GM23338 (cell line): ENCODE measurements at regions not wholly inside any gene's neighbourhood (a gene's known extent, or its start where the extent isn't known, plus 50 kb on each side); places are given as distances from the start of the nearest gene placed in this dataset.

ENCODE experiments used
- ATAC-seq: fragments of 200-7000 bp; cut with Tn5 transposase; 3 replicates; pipeline ENCODE4 v1.9.1; 2020
- DNase-seq: peaks from one replicate; pipeline ENCODE4 v3.0.0-alpha.2; 2015; ENCODE audit warnings: low spot score
- H2AFZ ChIP-seq: fragments of 200-600 bp; sonication (generic); 2 replicates; pipeline ENCODE4 v1.8.0; 2016; ENCODE audit warnings: antibody characterized with exemption, mild to moderate bottlenecking, moderate library complexity
- H3F3A ChIP-seq: fragments of 200-600 bp; sonication (generic); replicated peaks from 2 replicates; pipeline ENCODE4 v1.8.0; 2017; ENCODE audit warnings: antibody characterized with exemption, mixed run types, low read depth
- H3K27ac ChIP-seq: fragments of 200-600 bp; sonication (generic); 2 replicates; pipeline ENCODE4 v1.6.1; 2016; ENCODE audit warnings: low read depth
- H3K27me3 ChIP-seq: fragments of 200-600 bp; sonication (generic); 2 replicates; pipeline ENCODE4 v1.8.0; 2016; ENCODE audit warnings: mild to moderate bottlenecking, mixed run types, moderate library complexity; ENCODE audit not compliant: insufficient read depth
- H3K36me3 ChIP-seq: fragments of 200-600 bp; sonication (generic); 2 replicates; pipeline ENCODE4 v1.8.0; 2016; ENCODE audit warnings: mild to moderate bottlenecking; ENCODE audit not compliant: insufficient read depth
- H3K4me1 ChIP-seq: fragments of 200-600 bp; sonication (generic); 2 replicates; pipeline ENCODE4 v1.8.0; 2016; ENCODE audit warnings: mild to moderate bottlenecking, moderate library complexity; ENCODE audit not compliant: insufficient read depth
- H3K4me2 ChIP-seq: fragments of 200-600 bp; sonication (generic); 2 replicates; pipeline ENCODE4 v1.7.1; 2017; ENCODE audit warnings: mixed run types
- H3K4me3 ChIP-seq: fragments of 200-600 bp; sonication (generic); 2 replicates; pipeline ENCODE4 v1.6.1; 2016; ENCODE audit warnings: mixed run types
- H3K79me2 ChIP-seq: fragments of 200-600 bp; sonication (generic); replicated peaks from 2 replicates; pipeline ENCODE4 v1.8.0; 2017; ENCODE audit warnings: mild to moderate bottlenecking; ENCODE audit not compliant: insufficient read depth
- H3K9me2 ChIP-seq: fragments of 200-600 bp; sonication (generic); 2 replicates; pipeline ENCODE4 v1.8.0; 2017; ENCODE audit not compliant: insufficient read depth
- H4K20me1 ChIP-seq: fragments of 200-600 bp; sonication (generic); replicated peaks from 2 replicates; pipeline ENCODE4 v1.8.0; 2017; ENCODE audit warnings: mild to moderate bottlenecking; ENCODE audit not compliant: insufficient read depth
- H3K27ac Mint-ChIP-seq: 2 replicates; pipeline ENCODE4 v1.8.0; 2020; ENCODE audit warnings: inconsistent platforms, mild to moderate bottlenecking, moderate library complexity, mixed read lengths
- H3K27me3 Mint-ChIP-seq: 3 replicates; pipeline ENCODE4 v1.8.0; 2022; ENCODE audit warnings: low read depth, mild to moderate bottlenecking, moderate library complexity, mixed read lengths, inconsistent platforms; ENCODE audit not compliant: insufficient read depth, poor library complexity
- H3K36me3 Mint-ChIP-seq: 3 replicates; pipeline ENCODE4 v1.8.0; 2021; ENCODE audit warnings: low read depth, mild to moderate bottlenecking, inconsistent platforms, moderate library complexity, mixed read lengths
- H3K4me1 Mint-ChIP-seq: 3 replicates; pipeline ENCODE4 v1.8.0; 2020; ENCODE audit warnings: mild to moderate bottlenecking, inconsistent platforms, mixed read lengths
- H3K4me3 Mint-ChIP-seq: 3 replicates; pipeline ENCODE4 v1.8.0; 2021; ENCODE audit warnings: moderate library complexity, mild to moderate bottlenecking, inconsistent platforms, mixed read lengths
- H3K9me3 Mint-ChIP-seq: 3 replicates; pipeline ENCODE4 v1.8.0; 2020; ENCODE audit warnings: moderate library complexity, mild to moderate bottlenecking, inconsistent platforms, mixed read lengths
- EZH2 ChIP-seq: fragments of 200-600 bp; sonication (generic); IDR thresholded peaks from one replicate; pipeline ENCODE4 v1.8.0; 2017; ENCODE audit warnings: antibody characterized with exemption, mild to moderate bottlenecking, low read depth; ENCODE audit not compliant: unreplicated experiment
- EZH2phosphoT487 ChIP-seq: fragments of 200-600 bp; sonication (generic); IDR thresholded peaks from one replicate; pipeline ENCODE4 v1.8.1; 2018; ENCODE audit warnings: antibody characterized with exemption; ENCODE audit not compliant: unreplicated experiment
- POLR2AphosphoS5 ChIP-seq: IDR thresholded peaks from 2 replicates; pipeline ENCODE4 v1.6.1; 2016; ENCODE audit warnings: antibody characterized with exemption, low read depth
- STAT1 ChIP-seq: IDR thresholded peaks from one replicate; pipeline ENCODE4 v1.6.1; 2016; ENCODE audit warnings: antibody characterized with exemption; ENCODE audit not compliant: unreplicated experiment
- ZNF114 ChIP-seq: fragments of 250-450 bp; sonication (Bioruptor Pico); IDR thresholded peaks from 2 replicates; pipeline ENCODE4 v1.5.0; 2020; ENCODE audit warnings: mild to moderate bottlenecking, moderate library complexity
- TF ChIP-seq, protein P1 (sequence below): fragments of 250-450 bp; sonication (Bioruptor Pico); IDR thresholded peaks from 2 replicates; pipeline ENCODE4 v1.5.0; 2020; ENCODE audit warnings: mild to moderate bottlenecking, moderate library complexity
- TF ChIP-seq, protein P2 (sequence below): IDR thresholded peaks from 2 replicates; pipeline ENCODE4 v1.6.1; 2016; ENCODE audit warnings: antibody characterized with exemption
- TF ChIP-seq, protein P3 (sequence below), 2 experiments: fragments of 200-600 bp in 1 of 2; sonication (generic) in 1 of 2; conservative IDR thresholded peaks; 2 replicates each; pipeline versions ENCODE4 v1.5.1 to v1.6.1; 2016 to 2017; ENCODE audit warnings: antibody characterized with exemption in 2 of 2, low read depth in 2 of 2, mild to moderate bottlenecking in 2 of 2, moderate library complexity in 1 of 2
- TF ChIP-seq, protein P4 (sequence below): IDR thresholded peaks from one replicate; pipeline ENCODE4 v1.6.1; 2018; ENCODE audit warnings: antibody characterized with exemption; ENCODE audit not compliant: unreplicated experiment

DNA sequence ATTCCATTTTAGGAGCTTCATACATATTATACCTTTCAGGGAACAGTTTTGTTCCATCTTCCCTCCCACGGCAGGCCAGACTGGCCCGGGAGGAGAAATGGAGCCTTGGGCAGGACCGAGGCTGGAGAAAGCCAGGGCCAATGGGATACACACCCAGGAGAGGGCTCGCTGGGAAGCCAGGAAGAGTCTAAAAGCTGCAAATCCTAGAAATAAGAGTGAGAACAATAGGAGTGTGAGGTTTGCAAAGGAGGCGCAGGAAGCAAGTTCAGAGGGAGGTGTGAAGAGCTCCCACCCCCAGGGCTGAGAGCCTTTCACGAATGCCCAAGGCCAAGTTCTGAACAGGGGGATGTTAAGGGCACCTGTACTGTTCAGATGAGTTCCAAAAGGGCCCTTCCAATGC, 67.5 kb upstream of the CPSF6 start (continued):
- TF ChIP-seq, protein P1, sequence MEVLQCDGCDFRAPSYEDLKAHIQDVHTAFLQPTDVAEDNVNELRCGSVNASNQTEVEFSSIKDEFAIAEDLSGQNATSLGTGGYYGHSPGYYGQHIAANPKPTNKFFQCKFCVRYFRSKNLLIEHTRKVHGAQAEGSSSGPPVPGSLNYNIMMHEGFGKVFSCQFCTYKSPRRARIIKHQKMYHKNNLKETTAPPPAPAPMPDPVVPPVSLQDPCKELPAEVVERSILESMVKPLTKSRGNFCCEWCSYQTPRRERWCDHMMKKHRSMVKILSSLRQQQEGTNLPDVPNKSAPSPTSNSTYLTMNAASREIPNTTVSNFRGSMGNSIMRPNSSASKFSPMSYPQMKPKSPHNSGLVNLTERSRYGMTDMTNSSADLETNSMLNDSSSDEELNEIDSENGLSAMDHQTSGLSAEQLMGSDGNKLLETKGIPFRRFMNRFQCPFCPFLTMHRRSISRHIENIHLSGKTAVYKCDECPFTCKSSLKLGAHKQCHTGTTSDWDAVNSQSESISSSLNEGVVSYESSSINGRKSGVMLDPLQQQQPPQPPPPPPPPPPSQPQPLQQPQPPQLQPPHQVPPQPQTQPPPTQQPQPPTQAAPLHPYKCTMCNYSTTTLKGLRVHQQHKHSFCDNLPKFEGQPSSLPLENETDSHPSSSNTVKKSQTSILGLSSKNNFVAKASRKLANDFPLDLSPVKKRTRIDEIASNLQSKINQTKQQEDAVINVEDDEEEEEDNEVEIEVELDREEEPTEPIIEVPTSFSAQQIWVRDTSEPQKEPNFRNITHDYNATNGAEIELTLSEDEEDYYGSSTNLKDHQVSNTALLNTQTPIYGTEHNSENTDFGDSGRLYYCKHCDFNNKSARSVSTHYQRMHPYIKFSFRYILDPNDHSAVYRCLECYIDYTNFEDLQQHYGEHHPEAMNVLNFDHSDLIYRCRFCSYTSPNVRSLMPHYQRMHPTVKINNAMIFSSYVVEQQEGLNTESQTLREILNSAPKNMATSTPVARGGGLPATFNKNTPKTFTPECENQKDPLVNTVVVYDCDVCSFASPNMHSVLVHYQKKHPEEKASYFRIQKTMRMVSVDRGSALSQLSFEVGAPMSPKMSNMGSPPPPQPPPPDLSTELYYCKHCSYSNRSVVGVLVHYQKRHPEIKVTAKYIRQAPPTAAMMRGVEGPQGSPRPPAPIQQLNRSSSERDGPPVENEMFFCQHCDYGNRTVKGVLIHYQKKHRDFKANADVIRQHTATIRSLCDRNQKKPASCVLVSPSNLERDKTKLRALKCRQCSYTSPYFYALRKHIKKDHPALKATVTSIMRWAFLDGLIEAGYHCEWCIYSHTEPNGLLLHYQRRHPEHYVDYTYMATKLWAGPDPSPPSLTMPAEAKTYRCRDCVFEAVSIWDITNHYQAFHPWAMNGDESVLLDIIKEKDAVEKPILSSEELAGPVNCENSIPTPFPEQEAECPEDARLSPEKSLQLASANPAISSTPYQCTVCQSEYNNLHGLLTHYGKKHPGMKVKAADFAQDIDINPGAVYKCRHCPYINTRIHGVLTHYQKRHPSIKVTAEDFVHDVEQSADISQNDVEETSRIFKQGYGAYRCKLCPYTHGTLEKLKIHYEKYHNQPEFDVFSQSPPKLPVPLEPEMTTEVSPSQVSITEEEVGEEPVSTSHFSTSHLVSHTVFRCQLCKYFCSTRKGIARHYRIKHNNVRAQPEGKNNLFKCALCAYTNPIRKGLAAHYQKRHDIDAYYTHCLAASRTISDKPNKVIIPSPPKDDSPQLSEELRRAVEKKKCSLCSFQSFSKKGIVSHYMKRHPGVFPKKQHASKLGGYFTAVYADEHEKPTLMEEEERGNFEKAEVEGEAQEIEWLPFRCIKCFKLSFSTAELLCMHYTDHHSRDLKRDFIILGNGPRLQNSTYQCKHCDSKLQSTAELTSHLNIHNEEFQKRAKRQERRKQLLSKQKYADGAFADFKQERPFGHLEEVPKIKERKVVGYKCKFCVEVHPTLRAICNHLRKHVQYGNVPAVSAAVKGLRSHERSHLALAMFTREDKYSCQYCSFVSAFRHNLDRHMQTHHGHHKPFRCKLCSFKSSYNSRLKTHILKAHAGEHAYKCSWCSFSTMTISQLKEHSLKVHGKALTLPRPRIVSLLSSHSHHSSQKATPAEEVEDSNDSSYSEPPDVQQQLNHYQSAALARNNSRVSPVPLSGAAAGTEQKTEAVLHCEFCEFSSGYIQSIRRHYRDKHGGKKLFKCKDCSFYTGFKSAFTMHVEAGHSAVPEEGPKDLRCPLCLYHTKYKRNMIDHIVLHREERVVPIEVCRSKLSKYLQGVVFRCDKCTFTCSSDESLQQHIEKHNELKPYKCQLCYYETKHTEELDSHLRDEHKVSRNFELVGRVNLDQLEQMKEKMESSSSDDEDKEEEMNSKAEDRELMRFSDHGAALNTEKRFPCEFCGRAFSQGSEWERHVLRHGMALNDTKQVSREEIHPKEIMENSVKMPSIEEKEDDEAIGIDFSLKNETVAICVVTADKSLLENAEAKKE = no peak
- TF ChIP-seq EZH2phosphoT487 (no peak), EZH2 (no peak)
- TF ChIP-seq, protein P2, sequence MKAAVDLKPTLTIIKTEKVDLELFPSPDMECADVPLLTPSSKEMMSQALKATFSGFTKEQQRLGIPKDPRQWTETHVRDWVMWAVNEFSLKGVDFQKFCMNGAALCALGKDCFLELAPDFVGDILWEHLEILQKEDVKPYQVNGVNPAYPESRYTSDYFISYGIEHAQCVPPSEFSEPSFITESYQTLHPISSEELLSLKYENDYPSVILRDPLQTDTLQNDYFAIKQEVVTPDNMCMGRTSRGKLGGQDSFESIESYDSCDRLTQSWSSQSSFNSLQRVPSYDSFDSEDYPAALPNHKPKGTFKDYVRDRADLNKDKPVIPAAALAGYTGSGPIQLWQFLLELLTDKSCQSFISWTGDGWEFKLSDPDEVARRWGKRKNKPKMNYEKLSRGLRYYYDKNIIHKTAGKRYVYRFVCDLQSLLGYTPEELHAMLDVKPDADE = no peak
- TF ChIP-seq, protein P3, sequence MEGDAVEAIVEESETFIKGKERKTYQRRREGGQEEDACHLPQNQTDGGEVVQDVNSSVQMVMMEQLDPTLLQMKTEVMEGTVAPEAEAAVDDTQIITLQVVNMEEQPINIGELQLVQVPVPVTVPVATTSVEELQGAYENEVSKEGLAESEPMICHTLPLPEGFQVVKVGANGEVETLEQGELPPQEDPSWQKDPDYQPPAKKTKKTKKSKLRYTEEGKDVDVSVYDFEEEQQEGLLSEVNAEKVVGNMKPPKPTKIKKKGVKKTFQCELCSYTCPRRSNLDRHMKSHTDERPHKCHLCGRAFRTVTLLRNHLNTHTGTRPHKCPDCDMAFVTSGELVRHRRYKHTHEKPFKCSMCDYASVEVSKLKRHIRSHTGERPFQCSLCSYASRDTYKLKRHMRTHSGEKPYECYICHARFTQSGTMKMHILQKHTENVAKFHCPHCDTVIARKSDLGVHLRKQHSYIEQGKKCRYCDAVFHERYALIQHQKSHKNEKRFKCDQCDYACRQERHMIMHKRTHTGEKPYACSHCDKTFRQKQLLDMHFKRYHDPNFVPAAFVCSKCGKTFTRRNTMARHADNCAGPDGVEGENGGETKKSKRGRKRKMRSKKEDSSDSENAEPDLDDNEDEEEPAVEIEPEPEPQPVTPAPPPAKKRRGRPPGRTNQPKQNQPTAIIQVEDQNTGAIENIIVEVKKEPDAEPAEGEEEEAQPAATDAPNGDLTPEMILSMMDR (conservative IDR thresholded peaks at IDR 0.05; ENCODE audit: low read depth in 2 of 2) = no peak

DNA sequence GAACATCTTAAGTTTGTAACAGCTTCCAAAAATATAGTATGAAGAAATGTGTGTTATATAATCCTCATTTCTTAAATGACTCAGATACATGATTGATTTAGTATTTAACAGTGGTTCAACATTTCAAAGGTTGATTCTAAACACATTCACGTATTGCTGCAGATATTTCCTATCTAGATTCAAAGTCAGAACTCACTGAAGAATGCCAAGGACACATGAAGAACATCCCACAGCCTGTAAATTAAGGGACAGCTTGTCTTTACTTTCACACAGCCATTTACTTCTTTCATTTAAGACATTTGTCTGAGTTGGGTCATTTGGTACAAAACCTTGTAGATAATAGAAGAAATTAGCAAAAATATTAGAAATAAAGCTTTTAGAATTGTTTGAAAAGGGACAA, 66.9 kb upstream of the CPSF6 start:
- Histone ChIP-seq H3K4me1 (peaks cover 23% of the 10 kb centered on the region), H3K27me3 (no peaks in the 10 kb centered on the region), H3K36me3 (no peaks in the 10 kb centered on the region; the same call in 1 of the 2 replicates), H3K4me2 (no peak overlapping the region), H3K27ac (no peak overlapping the region), H3K9me2 (no peaks in the 10 kb centered on the region), H3F3A (no peaks in the 10 kb centered on the region), H3K79me2 (no peaks in the 10 kb centered on the region), H4K20me1 (no peaks in the 10 kb centered on the region), H2AFZ (no peak overlapping the region), H3K4me3 (no peak overlapping the region)
- no peak for ATAC-seq
- Mint-ChIP-seq H3K4me1 (peaks cover 20% of the 10 kb centered on the region), H3K9me3 (no peaks in the 10 kb centered on the region; the same call in 2 of the 3 replicates), H3K27me3 (peaks cover 11% of the 10 kb centered on the region), H3K27ac (no peak overlapping the region), H3K36me3 (no peaks in the 10 kb centered on the region), H3K4me3 (no peak overlapping the region)
- DNase-seq = no peak
- no peak for TF ChIP-seq ZNF114 (CRISPR knock-in tag)
- no peak for TF ChIP-seq POLR2AphosphoS5
- TF ChIP-seq, protein P3 (conservative IDR thresholded peaks at IDR 0.05; ENCODE audit: low read depth in 2 of 2) = no peak
- TF ChIP-seq, protein P4, sequence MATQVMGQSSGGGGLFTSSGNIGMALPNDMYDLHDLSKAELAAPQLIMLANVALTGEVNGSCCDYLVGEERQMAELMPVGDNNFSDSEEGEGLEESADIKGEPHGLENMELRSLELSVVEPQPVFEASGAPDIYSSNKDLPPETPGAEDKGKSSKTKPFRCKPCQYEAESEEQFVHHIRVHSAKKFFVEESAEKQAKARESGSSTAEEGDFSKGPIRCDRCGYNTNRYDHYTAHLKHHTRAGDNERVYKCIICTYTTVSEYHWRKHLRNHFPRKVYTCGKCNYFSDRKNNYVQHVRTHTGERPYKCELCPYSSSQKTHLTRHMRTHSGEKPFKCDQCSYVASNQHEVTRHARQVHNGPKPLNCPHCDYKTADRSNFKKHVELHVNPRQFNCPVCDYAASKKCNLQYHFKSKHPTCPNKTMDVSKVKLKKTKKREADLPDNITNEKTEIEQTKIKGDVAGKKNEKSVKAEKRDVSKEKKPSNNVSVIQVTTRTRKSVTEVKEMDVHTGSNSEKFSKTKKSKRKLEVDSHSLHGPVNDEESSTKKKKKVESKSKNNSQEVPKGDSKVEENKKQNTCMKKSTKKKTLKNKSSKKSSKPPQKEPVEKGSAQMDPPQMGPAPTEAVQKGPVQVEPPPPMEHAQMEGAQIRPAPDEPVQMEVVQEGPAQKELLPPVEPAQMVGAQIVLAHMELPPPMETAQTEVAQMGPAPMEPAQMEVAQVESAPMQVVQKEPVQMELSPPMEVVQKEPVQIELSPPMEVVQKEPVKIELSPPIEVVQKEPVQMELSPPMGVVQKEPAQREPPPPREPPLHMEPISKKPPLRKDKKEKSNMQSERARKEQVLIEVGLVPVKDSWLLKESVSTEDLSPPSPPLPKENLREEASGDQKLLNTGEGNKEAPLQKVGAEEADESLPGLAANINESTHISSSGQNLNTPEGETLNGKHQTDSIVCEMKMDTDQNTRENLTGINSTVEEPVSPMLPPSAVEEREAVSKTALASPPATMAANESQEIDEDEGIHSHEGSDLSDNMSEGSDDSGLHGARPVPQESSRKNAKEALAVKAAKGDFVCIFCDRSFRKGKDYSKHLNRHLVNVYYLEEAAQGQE = no peak
- no peak for TF ChIP-seq EZH2
- no peak for TF ChIP-seq STAT1
